ENCODE measurements at regions not wholly inside any gene's neighbourhood (a gene's known extent, or its start where the extent isn't known, plus 50 kb on each side); places are given as distances from the start of the nearest gene placed in this dataset.

GRCh38 chr15:97567411-97567810, 393.1 kb upstream of the ARRDC4 start:
- no peak for TF ChIP-seq FOXP2 (optimal IDR thresholded peaks at IDR 0.05; ENCODE audit: borderline replicate concordance, extremely low read depth, extremely low read length, insufficient read depth)
- TF ChIP-seq SIN3A (IDR thresholded peaks at IDR 0.05; ENCODE audit: borderline replicate concordance, insufficient read depth, low read length) = no peak
- TF ChIP-seq REST (IDR thresholded peaks at IDR 0.05; ENCODE audit: insufficient read depth in 1 of 2, low read depth in 2 of 2, low read length in 2 of 2) = no peak
- TF ChIP-seq TAF1 (IDR thresholded peaks at IDR 0.05; ENCODE audit: borderline replicate concordance, insufficient read depth, low read length) = no peak
- no peak for TF ChIP-seq POLR2AphosphoS5 (IDR thresholded peaks at IDR 0.05; ENCODE audit: low read depth, low read length)

GRCh38 chr15:97576929-97577645, 383.4 kb upstream of the ARRDC4 start:
- TF ChIP-seq FOXP2 (optimal IDR thresholded peaks at IDR 0.05; ENCODE audit: borderline replicate concordance, extremely low read depth, extremely low read length, insufficient read depth) (no peak), TAF1 (IDR thresholded peaks at IDR 0.05; ENCODE audit: borderline replicate concordance, insufficient read depth, low read length) (no peak), REST (IDR thresholded peaks at IDR 0.05; ENCODE audit: insufficient read depth in 1 of 2, low read depth in 2 of 2, low read length in 2 of 2) (no peak), SIN3A (IDR thresholded peaks at IDR 0.05; ENCODE audit: borderline replicate concordance, insufficient read depth, low read length) (no peak), POLR2AphosphoS5 (IDR thresholded peaks at IDR 0.05; ENCODE audit: low read depth, low read length) (no peak)

- TF ChIP-seq REST (IDR thresholded peaks at IDR 0.05; ENCODE audit: insufficient read depth in 1 of 2, low read depth in 2 of 2, low read length in 2 of 2) (no peak), FOXP2 (optimal IDR thresholded peaks at IDR 0.05; ENCODE audit: borderline replicate concordance, extremely low read depth, extremely low read length, insufficient read depth) (no peak), SIN3A (IDR thresholded peaks at IDR 0.05; ENCODE audit: borderline replicate concordance, insufficient read depth, low read length) (no peak), TAF1 (IDR thresholded peaks at IDR 0.05; ENCODE audit: borderline replicate concordance, insufficient read depth, low read length) (no peak), POLR2AphosphoS5 (IDR thresholded peaks at IDR 0.05; ENCODE audit: low read depth, low read length) (no peak)
Measured at GRCh38 chr15:97585408-97585807, 375.1 kb upstream of the ARRDC4 start.

GRCh38 chr15:97592778-97593177, 367.7 kb upstream of the ARRDC4 start:
- TF ChIP-seq TAF1 (IDR thresholded peaks at IDR 0.05; ENCODE audit: borderline replicate concordance, insufficient read depth, low read length) (no peak), FOXP2 (optimal IDR thresholded peaks at IDR 0.05; ENCODE audit: borderline replicate concordance, extremely low read depth, extremely low read length, insufficient read depth) (no peak), SIN3A (IDR thresholded peaks at IDR 0.05; ENCODE audit: borderline replicate concordance, insufficient read depth, low read length) (no peak), POLR2AphosphoS5 (IDR thresholded peaks at IDR 0.05; ENCODE audit: low read depth, low read length) (no peak), REST (IDR thresholded peaks at IDR 0.05; ENCODE audit: insufficient read depth in 1 of 2, low read depth in 2 of 2, low read length in 2 of 2) (no peak)

All from PFSK-1 (cell line).